B cell (primary cell): ENCODE measurements at regions not wholly inside any gene's neighbourhood (a gene's known extent, or its start where the extent isn't known, plus 50 kb on each side); places are given as distances from the start of the nearest gene placed in this dataset.

Experiments used
- ATAC-seq: fragments of 200-7000 bp; cut with Tn5 transposase; one replicate; pipeline ENCODE4 v1.10.0; 2021; ENCODE audit warnings: low read depth, mild to moderate bottlenecking, moderate number of reproducible peaks, moderate library complexity
- CTCF ChIA-PET: fragments of 350-600 bp; sonication (Branson Sonifier 250); formaldehyde crosslinking; loops from one replicate; lab custom pipeline; 2021; ENCODE audit warnings: antibody characterized with exemption, inconsistent platforms; lab: Charles Lee
- POLR2A ChIA-PET: fragments of 350-600 bp; sonication (Branson Sonifier 250); formaldehyde crosslinking; loops from one replicate; lab custom pipeline; 2021; ENCODE audit warnings: antibody characterized with exemption; lab: Charles Lee
- DNase-seq: peaks from one replicate; pipeline ENCODE4 v3.0.0; 2013
- H2AFZ ChIP-seq: 2 replicates; pipeline ENCODE4 v1.6.1; 2012; ENCODE audit warnings: mild to moderate bottlenecking, low read depth, low read length; ENCODE audit not compliant: insufficient read depth, poor library complexity, severe bottlenecking
- H3K27ac ChIP-seq, 2 donors: 1 replicate in 1 of 2; 2 replicates in 1 of 2; pipeline ENCODE4 v1.5.1; 2012 to 2013; ENCODE audit warnings: low read length in 2 of 2, mild to moderate bottlenecking in 2 of 2, moderate library complexity in 1 of 2
- H3K27me3 ChIP-seq, 4 experiments: fragments of 200-600 bp in 1 of 4; sonication (generic) in 1 of 4; replicated peaks in 1 of 4; 1 replicate in 2 of 4; 2 replicates in 2 of 4; pipeline versions ENCODE4 v1.6.1 to v1.7.0; 2013 to 2016; ENCODE audit warnings: low read length in 3 of 4, mild to moderate bottlenecking in 2 of 4, mixed read lengths in 1 of 4, moderate library complexity in 1 of 4; ENCODE audit not compliant: insufficient read depth in 4 of 4, control insufficient read depth in 3 of 4; ENCODE audit errors: control extremely low read depth in 1 of 4
- H3K36me3 ChIP-seq, 2 experiments: replicated peaks in 1 of 2; 1 replicate in 1 of 2; 2 replicates in 1 of 2; pipeline versions ENCODE4 v1.6.1 to v1.7.1; 2013; ENCODE audit warnings: low read length in 1 of 2; ENCODE audit not compliant: insufficient read depth in 2 of 2, control insufficient read depth in 1 of 2; ENCODE audit errors: control extremely low read depth in 1 of 2, extremely low read depth in 1 of 2
- H3K4me1 ChIP-seq, 2 donors: fragments of 200-600 bp in 1 of 2; sonication (generic) in 1 of 2; 1 replicate in 1 of 2; 2 replicates in 1 of 2; pipeline versions ENCODE4 v1.5.1 to v1.6.1; 2013 to 2017; ENCODE audit warnings: low read length in 2 of 2; ENCODE audit not compliant: control insufficient read depth in 2 of 2, insufficient read depth in 2 of 2
- H3K4me2 ChIP-seq: replicated peaks from 2 replicates; pipeline ENCODE3; 2012; ENCODE audit warnings: mild to moderate bottlenecking, low read depth, low read length; ENCODE audit not compliant: poor library complexity, severe bottlenecking
- H3K4me3 ChIP-seq, 5 experiments: fragments of 200-600 bp in 1 of 5; sonication (generic) in 1 of 5; 1 replicate in 3 of 5; 2 replicates in 2 of 5; pipeline versions ENCODE4 v1.5.1 to v1.7.0; 2011 to 2016; ENCODE audit warnings: low read length in 4 of 5, mild to moderate bottlenecking in 4 of 5, low read depth in 2 of 5, control low read depth in 1 of 5, moderate library complexity in 1 of 5; ENCODE audit not compliant: insufficient read depth in 1 of 5; ENCODE audit errors: control extremely low read depth in 1 of 5, extremely low read depth in 1 of 5
- H3K79me2 ChIP-seq: fragments of 200-600 bp; sonication (generic); one replicate; pipeline ENCODE4 v1.6.0; 2016; ENCODE audit warnings: low read length; ENCODE audit not compliant: control insufficient read depth, insufficient read depth
- H3K9ac ChIP-seq: fragments of 200-600 bp; sonication (generic); 2 replicates; pipeline ENCODE4 v1.6.1; 2017; ENCODE audit warnings: mild to moderate bottlenecking, low read length, moderate library complexity
- H3K9me3 ChIP-seq, 3 donors: one replicate each; pipeline versions ENCODE4 v1.6.1 to v1.7.1; 2013; ENCODE audit warnings: low read length in 2 of 3; ENCODE audit not compliant: control insufficient read depth in 2 of 3, insufficient read depth in 1 of 3; ENCODE audit errors: control extremely low read depth in 1 of 3
- H4K20me1 ChIP-seq: 2 replicates; pipeline ENCODE4 v1.6.0; 2012; ENCODE audit warnings: mild to moderate bottlenecking, low read length; ENCODE audit not compliant: insufficient read depth, control insufficient read depth, poor library complexity, severe bottlenecking
- H3K27ac Mint-ChIP-seq: one replicate; pipeline ENCODE4 v1.8.0; 2021; ENCODE audit warnings: mixed read lengths
- H3K27me3 Mint-ChIP-seq: one replicate; pipeline ENCODE4 v1.8.0; 2021; ENCODE audit warnings: mixed read lengths
- H3K4me1 Mint-ChIP-seq: one replicate; pipeline ENCODE4 v1.8.0; 2021; ENCODE audit warnings: mixed read lengths
- H3K4me3 Mint-ChIP-seq: one replicate; pipeline ENCODE4 v1.8.0; 2021; ENCODE audit warnings: mixed read lengths
- H3K9me3 Mint-ChIP-seq: one replicate; pipeline ENCODE4 v1.8.0; 2022; ENCODE audit warnings: mixed read lengths; ENCODE audit not compliant: insufficient read depth
- EZH2 ChIP-seq: IDR thresholded peaks from 2 replicates; pipeline ENCODE4 v1.6.1; 2012; ENCODE audit warnings: borderline replicate concordance, low read depth, mild to moderate bottlenecking, moderate library complexity, low read length; ENCODE audit not compliant: insufficient read depth, poor library complexity, severe bottlenecking
- whole genome bisulfite sequencing: methylation state at CpG from one replicate; pipeline ENCODE4 v1.1.5; 2013; ENCODE audit warnings: missing lambda C conversion rate; ENCODE audit not compliant: insufficient coverage; 5-methylcytosine and 5-hydroxymethylcytosine counted together
- intact Hi-C: fragments of 100-400 bp; cut with micrococcal nuclease; formaldehyde crosslinking; loops from one replicate; pipeline ENCODE4 v1.10.0; 2022
- TF ChIP-seq, protein P1 (sequence below): fragments of 200-600 bp; IDR thresholded peaks from one replicate; pipeline ENCODE4 v1.8.0; 2022; ENCODE audit warnings: antibody characterized with exemption, mild to moderate bottlenecking

DNA sequence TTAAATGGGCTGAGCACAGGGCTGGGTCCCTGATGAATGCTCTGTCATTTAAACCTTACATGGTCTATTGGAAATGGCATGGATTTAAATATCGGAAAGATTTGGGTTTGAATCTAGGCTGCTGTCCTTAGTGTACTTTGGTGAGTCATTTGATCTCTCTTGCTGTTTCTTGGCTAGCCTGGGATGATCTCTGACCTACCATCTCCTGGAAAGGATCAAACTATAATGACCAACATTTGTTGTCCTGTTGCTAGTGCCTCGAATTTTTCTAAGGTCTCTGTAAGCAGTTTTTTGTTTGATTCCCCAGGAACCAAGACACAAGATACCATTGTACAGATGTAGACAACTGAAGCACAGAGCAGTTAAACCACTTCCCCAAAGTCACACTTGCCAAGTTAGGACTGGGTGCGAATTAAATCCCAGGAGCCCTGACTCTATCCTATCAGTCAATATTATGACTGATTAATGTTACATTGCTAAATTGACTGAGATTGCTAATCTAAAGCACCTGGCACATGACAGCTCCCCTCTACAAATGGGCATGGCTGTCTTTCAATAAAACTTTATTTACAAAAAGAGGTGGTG, 244.9 kb upstream of the MCTP2 start:
- no peak overlapping the region for H3K9ac ChIP-seq
- CTCF ChIA-PET: no interaction called here
- Mint-ChIP-seq H3K9me3 (no peaks in the 10 kb centered on the region), H3K4me1 (peaks cover 3% of the 10 kb centered on the region), H3K27me3 (peaks cover 22% of the 10 kb centered on the region), H3K27ac (no peak overlapping the region), H3K4me3 (no peak overlapping the region)
- TF ChIP-seq, protein P1, sequence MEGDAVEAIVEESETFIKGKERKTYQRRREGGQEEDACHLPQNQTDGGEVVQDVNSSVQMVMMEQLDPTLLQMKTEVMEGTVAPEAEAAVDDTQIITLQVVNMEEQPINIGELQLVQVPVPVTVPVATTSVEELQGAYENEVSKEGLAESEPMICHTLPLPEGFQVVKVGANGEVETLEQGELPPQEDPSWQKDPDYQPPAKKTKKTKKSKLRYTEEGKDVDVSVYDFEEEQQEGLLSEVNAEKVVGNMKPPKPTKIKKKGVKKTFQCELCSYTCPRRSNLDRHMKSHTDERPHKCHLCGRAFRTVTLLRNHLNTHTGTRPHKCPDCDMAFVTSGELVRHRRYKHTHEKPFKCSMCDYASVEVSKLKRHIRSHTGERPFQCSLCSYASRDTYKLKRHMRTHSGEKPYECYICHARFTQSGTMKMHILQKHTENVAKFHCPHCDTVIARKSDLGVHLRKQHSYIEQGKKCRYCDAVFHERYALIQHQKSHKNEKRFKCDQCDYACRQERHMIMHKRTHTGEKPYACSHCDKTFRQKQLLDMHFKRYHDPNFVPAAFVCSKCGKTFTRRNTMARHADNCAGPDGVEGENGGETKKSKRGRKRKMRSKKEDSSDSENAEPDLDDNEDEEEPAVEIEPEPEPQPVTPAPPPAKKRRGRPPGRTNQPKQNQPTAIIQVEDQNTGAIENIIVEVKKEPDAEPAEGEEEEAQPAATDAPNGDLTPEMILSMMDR: no peak
- no peak for TF ChIP-seq EZH2
- no peaks in the 10 kb centered on the region for H3K27me3 ChIP-seq
- POLR2A ChIA-PET: no interaction called here
- H3K4me2 ChIP-seq: no peak overlapping the region
- no peak overlapping the region for H3K27ac ChIP-seq
- ATAC-seq (no peak), DNase-seq (no peak)
- intact Hi-C loops: no loop called here
- no peaks in the 10 kb centered on the region for H3K4me1 ChIP-seq
- no peaks in the 10 kb centered on the region for H3K9me3 ChIP-seq
- H3K36me3 ChIP-seq: no peaks in the 10 kb centered on the region
- no peaks in the 10 kb centered on the region for H3K79me2 ChIP-seq
- 50% methylated on average over 2 of the region's 3 CpGs for WGBS
- H4K20me1 ChIP-seq: no peaks in the 10 kb centered on the region
- H2AFZ ChIP-seq: no peak overlapping the region
- no peak overlapping the region for H3K4me3 ChIP-seq

DNA sequence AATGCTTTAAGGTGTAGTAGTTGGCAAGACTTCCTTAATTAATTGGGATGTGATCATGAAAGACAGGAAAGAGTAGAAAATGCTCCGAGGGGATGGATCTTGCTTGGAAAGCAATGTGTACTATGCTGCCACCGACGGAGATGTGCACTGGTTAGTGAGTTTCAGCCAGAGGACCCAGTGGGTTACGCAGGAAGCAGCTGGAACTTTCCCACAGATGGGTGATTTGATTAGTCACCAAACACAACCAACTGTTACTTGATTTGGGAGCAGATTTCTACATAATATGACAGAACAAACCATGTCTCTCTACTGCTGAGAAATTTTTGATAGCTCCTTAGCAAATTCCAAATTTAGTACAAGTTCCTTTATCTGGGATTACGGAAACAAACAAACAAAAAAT, 245.4 kb upstream of the MCTP2 start:
- WGBS: 4% methylated on average over 4 of the region's 5 CpGs
- no peaks in the 10 kb centered on the region for H3K9me3 Mint-ChIP-seq
- no peak overlapping the region for H3K27ac ChIP-seq

More for the DNA sequence above, 245.4 kb upstream of the MCTP2 start:
- no peak overlapping the region for H2AFZ ChIP-seq
- no peak overlapping the region for H3K27ac Mint-ChIP-seq
- H3K9me3 ChIP-seq: no peaks in the 10 kb centered on the region
- no peaks in the 10 kb centered on the region for H3K27me3 ChIP-seq
- H3K4me3 ChIP-seq: no peak overlapping the region
- H3K79me2 ChIP-seq: no peaks in the 10 kb centered on the region
- peaks cover 3% of the 10 kb centered on the region for H3K4me1 Mint-ChIP-seq
- peaks cover 25% of the 10 kb centered on the region for H3K27me3 Mint-ChIP-seq
- no peak for TF ChIP-seq EZH2
- TF ChIP-seq, protein P1: no peak
- ChIA-PET CTCF (no interaction called here), POLR2A (no interaction called here)
- no peak overlapping the region for H3K9ac ChIP-seq
- H3K4me3 Mint-ChIP-seq: no peak overlapping the region
- no peak for ATAC-seq
- intact Hi-C loops: no loop called here
- no peaks in the 10 kb centered on the region for H4K20me1 ChIP-seq
- H3K4me1 ChIP-seq: no peaks in the 10 kb centered on the region
- no peak for DNase-seq
- no peaks in the 10 kb centered on the region for H3K36me3 ChIP-seq
- no peak overlapping the region for H3K4me2 ChIP-seq
